HL-60 (cell line): ENCODE measurements at regions not wholly inside any gene's neighbourhood (a gene's known extent, or its start where the extent isn't known, plus 50 kb on each side); places are given as distances from the start of the nearest gene placed in this dataset.

ENCODE experiments used
- DNase-seq, 2 experiments: peaks; one replicate each; pipeline ENCODE4 v3.0.0-alpha.2; 2010 to 2020; ENCODE audit warnings: low read depth in 1 of 2, low spot score in 1 of 2
- H3K27ac ChIP-seq: fragments of 250-450 bp; sonication (Bioruptor Pico); replicated peaks from 2 replicates; pipeline ENCODE4 v1.5.1; 2020; ENCODE audit warnings: mild to moderate bottlenecking, moderate library complexity
- H3K27me3 ChIP-seq: fragments of 250-450 bp; sonication (Bioruptor Pico); 2 replicates; pipeline ENCODE4 v1.5.1; 2021; ENCODE audit warnings: mild to moderate bottlenecking, moderate library complexity; ENCODE audit not compliant: insufficient read depth, poor library complexity, severe bottlenecking
- H3K4me3 ChIP-seq: replicated peaks from 2 replicates; pipeline ENCODE4 v1.5.1; 2011; ENCODE audit warnings: mild to moderate bottlenecking, control low read depth, low read length; ENCODE audit not compliant: insufficient read depth
- GABPA ChIP-seq: IDR thresholded peaks from 2 replicates; pipeline ENCODE4 v1.6.1; 2012; ENCODE audit warnings: low read depth
- POLR2AphosphoS5 ChIP-seq: IDR thresholded peaks from 2 replicates; pipeline ENCODE4 v1.6.1; 2012; ENCODE audit warnings: low read depth
- SPI1 ChIP-seq: IDR thresholded peaks from 2 replicates; pipeline ENCODE4 v1.6.1; 2012; ENCODE audit warnings: low read depth, mild to moderate bottlenecking, borderline replicate concordance
- TF ChIP-seq, protein P1 (sequence below): IDR thresholded peaks from one replicate; pipeline ENCODE4 v1.5.1; 2011; ENCODE audit warnings: low read length, control low read depth, inconsistent platforms; ENCODE audit not compliant: insufficient read depth
- TF ChIP-seq, protein P2 (sequence below): IDR thresholded peaks from 2 replicates; pipeline ENCODE4 v1.6.1; 2012; ENCODE audit warnings: low read depth; ENCODE audit not compliant: insufficient replicate concordance

DNA sequence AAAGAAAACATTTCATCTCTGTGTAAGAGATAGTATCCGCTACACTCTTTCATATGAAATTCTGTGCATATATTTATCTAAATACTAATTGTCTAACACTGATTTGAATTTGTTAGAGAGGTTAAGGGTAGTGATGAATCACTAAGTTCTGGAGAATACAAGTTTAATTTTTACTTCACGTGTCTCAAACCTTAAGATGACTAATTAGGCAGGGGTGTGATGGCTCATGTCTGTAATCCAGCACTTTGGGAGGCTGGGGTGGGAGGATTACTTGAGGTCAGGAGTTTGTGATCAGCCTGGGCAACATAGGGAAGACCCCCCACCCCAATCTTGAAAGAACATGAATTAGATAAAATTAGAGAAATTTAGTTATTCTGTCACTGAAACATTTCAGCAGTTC, 2241.9 kb downstream of the PCDH7 start:
- no peaks in the 10 kb centered on the region for H3K27me3 ChIP-seq
- no peak for DNase-seq
- no peak overlapping the region for H3K4me3 ChIP-seq
- no peak for TF ChIP-seq POLR2AphosphoS5
- TF ChIP-seq, protein P1, sequence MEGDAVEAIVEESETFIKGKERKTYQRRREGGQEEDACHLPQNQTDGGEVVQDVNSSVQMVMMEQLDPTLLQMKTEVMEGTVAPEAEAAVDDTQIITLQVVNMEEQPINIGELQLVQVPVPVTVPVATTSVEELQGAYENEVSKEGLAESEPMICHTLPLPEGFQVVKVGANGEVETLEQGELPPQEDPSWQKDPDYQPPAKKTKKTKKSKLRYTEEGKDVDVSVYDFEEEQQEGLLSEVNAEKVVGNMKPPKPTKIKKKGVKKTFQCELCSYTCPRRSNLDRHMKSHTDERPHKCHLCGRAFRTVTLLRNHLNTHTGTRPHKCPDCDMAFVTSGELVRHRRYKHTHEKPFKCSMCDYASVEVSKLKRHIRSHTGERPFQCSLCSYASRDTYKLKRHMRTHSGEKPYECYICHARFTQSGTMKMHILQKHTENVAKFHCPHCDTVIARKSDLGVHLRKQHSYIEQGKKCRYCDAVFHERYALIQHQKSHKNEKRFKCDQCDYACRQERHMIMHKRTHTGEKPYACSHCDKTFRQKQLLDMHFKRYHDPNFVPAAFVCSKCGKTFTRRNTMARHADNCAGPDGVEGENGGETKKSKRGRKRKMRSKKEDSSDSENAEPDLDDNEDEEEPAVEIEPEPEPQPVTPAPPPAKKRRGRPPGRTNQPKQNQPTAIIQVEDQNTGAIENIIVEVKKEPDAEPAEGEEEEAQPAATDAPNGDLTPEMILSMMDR = no peak
- TF ChIP-seq, protein P2, sequence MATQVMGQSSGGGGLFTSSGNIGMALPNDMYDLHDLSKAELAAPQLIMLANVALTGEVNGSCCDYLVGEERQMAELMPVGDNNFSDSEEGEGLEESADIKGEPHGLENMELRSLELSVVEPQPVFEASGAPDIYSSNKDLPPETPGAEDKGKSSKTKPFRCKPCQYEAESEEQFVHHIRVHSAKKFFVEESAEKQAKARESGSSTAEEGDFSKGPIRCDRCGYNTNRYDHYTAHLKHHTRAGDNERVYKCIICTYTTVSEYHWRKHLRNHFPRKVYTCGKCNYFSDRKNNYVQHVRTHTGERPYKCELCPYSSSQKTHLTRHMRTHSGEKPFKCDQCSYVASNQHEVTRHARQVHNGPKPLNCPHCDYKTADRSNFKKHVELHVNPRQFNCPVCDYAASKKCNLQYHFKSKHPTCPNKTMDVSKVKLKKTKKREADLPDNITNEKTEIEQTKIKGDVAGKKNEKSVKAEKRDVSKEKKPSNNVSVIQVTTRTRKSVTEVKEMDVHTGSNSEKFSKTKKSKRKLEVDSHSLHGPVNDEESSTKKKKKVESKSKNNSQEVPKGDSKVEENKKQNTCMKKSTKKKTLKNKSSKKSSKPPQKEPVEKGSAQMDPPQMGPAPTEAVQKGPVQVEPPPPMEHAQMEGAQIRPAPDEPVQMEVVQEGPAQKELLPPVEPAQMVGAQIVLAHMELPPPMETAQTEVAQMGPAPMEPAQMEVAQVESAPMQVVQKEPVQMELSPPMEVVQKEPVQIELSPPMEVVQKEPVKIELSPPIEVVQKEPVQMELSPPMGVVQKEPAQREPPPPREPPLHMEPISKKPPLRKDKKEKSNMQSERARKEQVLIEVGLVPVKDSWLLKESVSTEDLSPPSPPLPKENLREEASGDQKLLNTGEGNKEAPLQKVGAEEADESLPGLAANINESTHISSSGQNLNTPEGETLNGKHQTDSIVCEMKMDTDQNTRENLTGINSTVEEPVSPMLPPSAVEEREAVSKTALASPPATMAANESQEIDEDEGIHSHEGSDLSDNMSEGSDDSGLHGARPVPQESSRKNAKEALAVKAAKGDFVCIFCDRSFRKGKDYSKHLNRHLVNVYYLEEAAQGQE = no peak
- no peak overlapping the region for H3K27ac ChIP-seq

DNA sequence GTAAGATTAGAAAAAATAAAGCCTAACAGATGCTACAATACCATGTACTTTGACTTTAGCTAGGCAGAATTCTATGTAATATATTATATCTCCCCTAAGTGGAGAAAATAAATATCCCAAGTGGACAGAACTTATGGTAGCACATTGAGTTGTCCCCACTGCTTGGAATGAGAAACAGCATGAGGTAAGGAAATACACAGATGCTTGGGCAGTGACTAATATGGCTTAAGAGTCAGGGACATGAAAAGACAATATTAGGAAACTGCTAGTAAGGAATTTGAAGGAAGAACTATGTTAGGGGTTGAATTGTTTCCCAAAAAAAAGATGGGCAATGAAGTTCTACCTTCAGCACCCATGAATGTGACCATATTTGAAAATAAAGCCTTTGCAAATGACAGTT, 2265.1 kb downstream of the PCDH7 start:
- TF ChIP-seq, protein P1 = no peak
- TF ChIP-seq GABPA (no peak), POLR2AphosphoS5 (no peak), SPI1 (no peak)
- TF ChIP-seq, protein P2 = no peak
- Histone ChIP-seq H3K4me3 (no peak overlapping the region), H3K27ac (no peak overlapping the region), H3K27me3 (no peaks in the 10 kb centered on the region)
- DNase-seq = no peak

DNA sequence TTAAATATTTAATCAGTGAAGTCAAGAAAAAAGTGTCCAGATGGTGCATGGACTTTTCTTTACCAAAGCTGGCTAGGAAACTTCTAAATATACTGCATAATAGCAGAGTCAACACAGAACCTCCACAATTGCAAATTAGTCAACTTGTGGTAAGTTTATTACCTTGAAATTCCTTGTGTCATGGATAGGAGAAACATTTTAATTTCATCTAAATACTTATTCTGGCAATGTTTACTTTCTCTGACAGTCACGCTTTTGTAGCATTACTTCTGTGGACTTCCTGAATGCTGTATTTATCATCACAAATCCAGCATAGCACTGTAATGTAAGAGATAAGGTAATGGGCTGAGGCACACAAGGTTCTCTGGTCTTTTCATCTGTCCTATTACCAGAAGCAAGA, 2266.1 kb downstream of the PCDH7 start:
- Histone ChIP-seq H3K4me3 (no peak overlapping the region), H3K27me3 (no peaks in the 10 kb centered on the region), H3K27ac (no peak overlapping the region)
- DNase-seq = no peak
- TF ChIP-seq POLR2AphosphoS5 = no peak
- TF ChIP-seq, protein P2 = no peak
- TF ChIP-seq SPI1 = no peak
- TF ChIP-seq GABPA = no peak

DNA sequence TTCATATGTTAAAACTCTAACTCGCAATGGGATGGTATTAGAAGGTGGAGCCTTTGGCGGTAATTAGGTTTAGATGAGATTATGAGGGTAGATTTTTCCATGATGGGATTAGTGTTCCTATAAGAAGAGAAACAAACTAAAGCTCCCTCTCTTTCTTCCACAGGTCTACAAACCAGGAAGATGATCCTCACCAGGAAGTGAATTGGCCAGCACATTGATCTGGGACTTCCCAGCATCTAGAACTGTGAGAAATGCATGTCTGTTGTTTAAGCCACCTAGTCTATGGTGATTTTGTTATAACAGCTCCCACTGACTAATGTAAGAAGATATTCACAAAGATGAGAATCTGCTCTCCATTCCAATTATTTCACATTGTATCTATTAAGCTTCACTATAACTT, 2266.9 kb downstream of the PCDH7 start:
- H3K27ac ChIP-seq = no peak overlapping the region
- no peaks in the 10 kb centered on the region for H3K27me3 ChIP-seq
- DNase-seq = no peak
- H3K4me3 ChIP-seq = no peak overlapping the region
- no peak for TF ChIP-seq GABPA
- no peak for TF ChIP-seq POLR2AphosphoS5
- no peak for TF ChIP-seq SPI1
- TF ChIP-seq, protein P1 = no peak
- TF ChIP-seq, protein P2 = no peak
